ENCODE measurements at regions not wholly inside any gene's neighbourhood (a gene's known extent, or its start where the extent isn't known, plus 50 kb on each side); places are given as distances from the start of the nearest gene placed in this dataset.

DNA sequence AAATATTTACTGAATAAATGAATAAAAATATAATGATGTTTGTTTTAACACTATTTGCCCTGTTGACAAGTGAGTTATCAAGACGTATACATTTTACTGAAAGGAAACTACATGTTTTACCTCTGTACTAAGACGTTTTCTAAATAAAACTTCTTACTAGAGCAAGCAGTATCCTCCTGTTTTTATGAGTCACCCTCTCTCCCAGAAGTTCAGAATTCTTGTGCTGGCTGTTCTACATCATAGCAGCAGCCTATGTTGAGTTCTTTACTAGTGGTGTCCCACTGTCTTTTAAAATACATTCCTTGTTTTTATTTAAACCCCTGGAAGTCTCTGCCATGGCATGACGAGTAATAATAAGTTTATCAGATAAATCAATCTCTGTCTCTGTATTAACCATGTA is 297.4 kb downstream of the CALCRL start:
- TF ChIP-seq ARNT (IDR thresholded peaks at IDR 0.05) = no peak
- no peak for TF ChIP-seq SP1 (IDR thresholded peaks at IDR 0.05)
- no peak for TF ChIP-seq NFRKB (IDR thresholded peaks at IDR 0.05)
- no peak for TF ChIP-seq BHLHE40 (IDR thresholded peaks at IDR 0.05; ENCODE audit: borderline replicate concordance)
- TF ChIP-seq, protein P1, sequence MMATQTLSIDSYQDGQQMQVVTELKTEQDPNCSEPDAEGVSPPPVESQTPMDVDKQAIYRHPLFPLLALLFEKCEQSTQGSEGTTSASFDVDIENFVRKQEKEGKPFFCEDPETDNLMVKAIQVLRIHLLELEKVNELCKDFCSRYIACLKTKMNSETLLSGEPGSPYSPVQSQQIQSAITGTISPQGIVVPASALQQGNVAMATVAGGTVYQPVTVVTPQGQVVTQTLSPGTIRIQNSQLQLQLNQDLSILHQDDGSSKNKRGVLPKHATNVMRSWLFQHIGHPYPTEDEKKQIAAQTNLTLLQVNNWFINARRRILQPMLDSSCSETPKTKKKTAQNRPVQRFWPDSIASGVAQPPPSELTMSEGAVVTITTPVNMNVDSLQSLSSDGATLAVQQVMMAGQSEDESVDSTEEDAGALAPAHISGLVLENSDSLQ (IDR thresholded peaks at IDR 0.05) = no peak
- TF ChIP-seq FOXM1 (IDR thresholded peaks at IDR 0.05; ENCODE audit: borderline replicate concordance) = no peak
